ENCODE measurements at regions not wholly inside any gene's neighbourhood (a gene's known extent, or its start where the extent isn't known, plus 50 kb on each side); places are given as distances from the start of the nearest gene placed in this dataset.
"Not testable (repeated sequence)": the region's sequence is repeated elsewhere in the genome, so short reads cannot be mapped to it uniquely, and the experiment has no call there.

GRCh38 chr14:43671716-43672485 lies 835.2 kb downstream of the FSCB start:
- H3K4me3 ChIP-seq (ENCODE audit: low read depth, low read length): no peak overlapping the region
- DNase-seq (ENCODE audit: low read depth): no peak
- TF ChIP-seq POLR2A (IDR thresholded peaks at IDR 0.05; ENCODE audit: extremely low read depth, insufficient read length) (no peak), CTCF (IDR thresholded peaks at IDR 0.05; ENCODE audit: low read depth, low read length) (no peak), MYC (IDR thresholded peaks at IDR 0.05; ENCODE audit: low read depth, low read length) (no peak)
- TF ChIP-seq, protein P1, sequence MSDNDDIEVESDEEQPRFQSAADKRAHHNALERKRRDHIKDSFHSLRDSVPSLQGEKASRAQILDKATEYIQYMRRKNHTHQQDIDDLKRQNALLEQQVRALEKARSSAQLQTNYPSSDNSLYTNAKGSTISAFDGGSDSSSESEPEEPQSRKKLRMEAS (IDR thresholded peaks at IDR 0.05; ENCODE audit: low read depth, low read length): no peak

- DNase-seq (ENCODE audit: low read depth): no peak
- TF ChIP-seq, protein P1 (IDR thresholded peaks at IDR 0.05; ENCODE audit: low read depth, low read length): no peak
- TF ChIP-seq MYC (IDR thresholded peaks at IDR 0.05; ENCODE audit: low read depth, low read length) (no peak), POLR2A (IDR thresholded peaks at IDR 0.05; ENCODE audit: extremely low read depth, insufficient read length) (no peak)
- H3K4me3 ChIP-seq (ENCODE audit: low read depth, low read length): no peak overlapping the region
Measured at GRCh38 chr14:43669355-43669754, 837.7 kb downstream of the FSCB start.

DNA sequence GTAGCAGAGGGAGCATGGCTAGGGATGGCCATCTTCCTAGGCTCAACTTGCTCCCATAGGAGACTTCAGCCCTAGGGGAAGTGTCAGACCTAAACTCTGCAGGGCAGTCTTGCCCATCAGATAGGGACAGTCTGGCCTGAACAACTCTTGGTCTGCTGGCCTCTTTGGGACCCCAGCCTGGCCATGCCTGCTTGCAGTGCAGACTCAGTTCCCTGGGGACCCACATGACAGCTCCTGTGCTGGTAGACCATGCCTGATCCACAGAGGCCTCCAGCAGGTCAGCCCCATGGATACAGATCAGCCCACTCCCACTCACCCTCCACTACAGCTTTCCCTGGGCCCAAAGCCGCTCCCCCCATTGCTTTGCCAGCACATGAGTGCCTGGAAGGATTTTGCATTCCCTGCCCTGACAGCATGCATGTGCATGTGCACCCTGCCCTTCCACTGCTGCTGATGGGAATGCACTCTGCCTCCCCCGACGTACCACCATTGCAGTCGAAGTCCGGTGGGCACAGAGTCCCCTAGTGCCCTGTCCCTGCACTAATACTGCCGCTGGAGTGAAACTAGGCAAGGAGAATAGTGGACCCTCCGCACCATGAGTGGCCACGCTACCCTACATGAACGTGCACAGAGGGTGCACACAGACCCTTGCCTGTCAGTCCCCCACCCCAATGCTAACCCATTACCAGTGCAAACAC lies 841.4 kb downstream of the FSCB start:
- no peak overlapping the region for H3K4me3 ChIP-seq (ENCODE audit: low read depth, low read length)
- TF ChIP-seq POLR2A (IDR thresholded peaks at IDR 0.05; ENCODE audit: extremely low read depth, insufficient read length): no peak
- TF ChIP-seq, protein P1 (IDR thresholded peaks at IDR 0.05; ENCODE audit: low read depth, low read length): no peak
- no peak for TF ChIP-seq CTCF (IDR thresholded peaks at IDR 0.05; ENCODE audit: low read depth, low read length)
- no peak for TF ChIP-seq MYC (IDR thresholded peaks at IDR 0.05; ENCODE audit: low read depth, low read length)
- DNase-seq (ENCODE audit: low read depth): no peak

DNA sequence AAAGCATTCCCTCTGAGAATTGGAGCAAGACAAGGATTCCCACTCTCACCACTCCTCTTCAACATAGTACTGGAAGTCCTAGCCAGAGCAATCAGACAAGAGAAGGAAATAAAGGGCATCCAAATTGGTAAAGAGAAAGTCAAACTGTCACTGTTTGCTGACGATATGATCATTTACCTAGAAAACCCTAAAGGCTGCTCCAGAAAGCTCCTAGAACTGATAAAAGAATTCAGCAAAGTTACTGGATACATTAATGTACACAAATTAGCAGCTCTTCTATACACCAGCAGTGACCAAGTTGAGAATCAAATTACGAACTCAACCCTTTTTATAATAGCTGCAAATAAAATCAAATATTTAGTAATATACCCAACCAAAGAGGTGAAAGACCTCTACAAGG lies 851.9 kb downstream of the FSCB start:
- H3K4me3 ChIP-seq (ENCODE audit: low read depth, low read length); DNase-seq (ENCODE audit: low read depth): not testable (repeated sequence)

DNA sequence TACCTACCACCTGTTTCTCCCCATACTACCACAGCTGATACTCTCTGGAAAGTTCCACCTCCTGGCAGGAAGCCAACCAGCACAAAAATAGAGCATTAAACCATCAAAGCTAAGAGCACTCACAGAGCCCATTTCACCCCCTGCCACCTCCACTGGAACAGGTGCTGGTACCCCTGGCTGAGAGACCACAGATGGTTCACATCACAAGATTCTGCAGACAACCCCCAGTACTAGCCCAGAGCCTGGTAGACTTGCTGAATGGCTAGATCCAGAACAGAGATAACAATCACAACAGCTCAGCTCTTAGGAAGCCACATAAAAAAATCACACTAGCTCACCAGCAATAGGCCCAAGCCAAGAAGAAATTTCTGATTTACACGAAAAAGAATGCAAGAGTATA lies 855.2 kb downstream of the FSCB start:
- no peak for DNase-seq (ENCODE audit: low read depth)
- TF ChIP-seq CTCF (IDR thresholded peaks at IDR 0.05; ENCODE audit: low read depth, low read length): no peak
- TF ChIP-seq, protein P1 (IDR thresholded peaks at IDR 0.05; ENCODE audit: low read depth, low read length): no peak
- no peak for TF ChIP-seq POLR2A (IDR thresholded peaks at IDR 0.05; ENCODE audit: extremely low read depth, insufficient read length)
- TF ChIP-seq MYC (IDR thresholded peaks at IDR 0.05; ENCODE audit: low read depth, low read length): no peak
- H3K4me3 ChIP-seq (ENCODE audit: low read depth, low read length): no peak overlapping the region

- no peak overlapping the region for H3K4me3 ChIP-seq (ENCODE audit: low read depth, low read length)
- TF ChIP-seq, protein P1 (IDR thresholded peaks at IDR 0.05; ENCODE audit: low read depth, low read length): no peak
- no peak for TF ChIP-seq MYC (IDR thresholded peaks at IDR 0.05; ENCODE audit: low read depth, low read length)
- DNase-seq (ENCODE audit: low read depth): no peak
Measured at GRCh38 chr14:43651185-43651787, 855.8 kb downstream of the FSCB start.

DNA sequence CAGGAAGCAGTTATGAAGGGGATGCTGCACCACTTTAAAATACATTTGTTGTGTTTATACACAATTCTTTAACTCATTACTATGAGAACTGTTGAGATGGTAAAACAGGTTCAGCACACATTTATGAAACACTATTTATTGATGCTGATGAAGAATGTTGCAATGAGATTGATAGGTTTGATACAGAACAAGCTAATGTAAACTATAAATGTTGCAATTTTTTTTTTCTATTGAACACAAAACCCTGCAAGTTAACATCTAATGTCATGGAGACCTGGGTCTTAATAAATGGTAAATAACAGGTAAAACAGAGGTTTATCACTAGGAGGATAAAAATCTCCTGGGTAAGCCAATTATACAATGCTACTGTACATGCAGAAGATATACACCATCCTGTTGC lies 857.6 kb downstream of the FSCB start:
- TF ChIP-seq CTCF (IDR thresholded peaks at IDR 0.05; ENCODE audit: low read depth, low read length): no peak
- TF ChIP-seq, protein P1 (IDR thresholded peaks at IDR 0.05; ENCODE audit: low read depth, low read length): no peak
- TF ChIP-seq MYC (IDR thresholded peaks at IDR 0.05; ENCODE audit: low read depth, low read length): no peak
- no peak for TF ChIP-seq POLR2A (IDR thresholded peaks at IDR 0.05; ENCODE audit: extremely low read depth, insufficient read length)
- no peak overlapping the region for H3K4me3 ChIP-seq (ENCODE audit: low read depth, low read length)
- no peak for DNase-seq (ENCODE audit: low read depth)

All from NB4 (cell line).